GM21423 (cell line): ENCODE measurements at regions not wholly inside any gene's neighbourhood (a gene's known extent, or its start where the extent isn't known, plus 50 kb on each side); places are given as distances from the start of the nearest gene placed in this dataset.

Experiments
- ATAC-seq: cut with Tn5 transposase; IDR thresholded peaks from one replicate; pipeline ENCODE4 v1.9.1; 2021; ENCODE audit warnings: mild to moderate bottlenecking, moderate library complexity; ENCODE audit not compliant: unreplicated experiment

DNA sequence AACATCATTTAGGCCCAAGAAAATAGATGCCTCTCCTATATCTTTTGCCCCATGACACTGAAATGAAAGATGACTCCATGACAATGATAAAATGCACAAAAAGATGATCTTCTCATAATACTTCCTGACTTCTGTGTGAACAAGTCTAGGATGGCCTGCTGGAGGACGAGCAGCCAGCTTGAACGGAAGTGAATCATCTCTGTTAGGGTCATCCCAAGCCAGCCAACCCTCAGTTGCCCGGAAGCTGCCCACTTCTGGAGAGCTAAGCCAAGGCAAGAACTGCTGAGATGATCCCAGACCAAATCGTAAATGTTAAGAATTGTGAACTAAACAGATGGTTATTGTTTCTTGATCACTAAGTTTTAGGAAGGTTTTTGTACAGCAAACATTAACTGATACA lies 249.7 kb upstream of the HS3ST5 start:
- no peak for ATAC-seq

DNA sequence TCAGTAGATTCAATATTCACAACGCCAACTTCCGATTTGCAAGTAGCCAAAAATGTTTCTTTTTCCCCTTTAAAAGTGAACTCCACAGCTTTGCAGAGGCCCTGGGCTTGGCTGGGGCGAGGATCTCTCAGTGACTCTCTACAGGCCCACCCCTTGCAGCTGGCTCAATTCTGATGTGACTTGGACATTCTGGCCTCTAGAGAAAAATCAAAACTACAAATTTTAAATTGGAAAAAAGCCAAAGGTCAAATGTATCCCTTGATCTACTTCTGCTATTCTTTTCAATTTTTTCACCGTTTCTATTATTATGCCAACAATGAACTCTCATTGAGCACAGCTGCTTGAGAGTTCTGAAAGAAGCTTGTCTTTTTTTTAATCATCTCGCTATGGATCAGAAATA lies 245.9 kb upstream of the HS3ST5 start:
- ATAC-seq, result no peak

DNA sequence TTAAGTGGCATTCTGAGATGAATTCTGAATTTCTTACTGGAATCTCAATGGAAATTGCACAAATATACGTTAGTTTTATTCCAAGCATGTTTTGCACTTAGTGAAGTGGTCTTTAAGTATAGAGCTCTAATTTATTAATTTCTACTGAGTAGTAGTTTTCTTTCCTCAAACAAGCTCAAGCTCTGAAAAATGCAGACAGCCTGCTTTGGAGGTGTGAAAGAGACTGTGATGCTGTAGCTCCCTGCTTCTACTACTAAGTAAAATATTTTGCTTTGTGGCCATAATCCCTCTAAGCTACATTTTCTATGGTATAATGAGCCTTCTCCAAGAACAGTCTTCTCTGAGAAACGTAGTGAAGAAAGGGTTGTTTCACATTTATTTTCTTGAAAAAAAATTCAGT lies 243.5 kb upstream of the HS3ST5 start:
- ATAC-seq, result no peak

DNA sequence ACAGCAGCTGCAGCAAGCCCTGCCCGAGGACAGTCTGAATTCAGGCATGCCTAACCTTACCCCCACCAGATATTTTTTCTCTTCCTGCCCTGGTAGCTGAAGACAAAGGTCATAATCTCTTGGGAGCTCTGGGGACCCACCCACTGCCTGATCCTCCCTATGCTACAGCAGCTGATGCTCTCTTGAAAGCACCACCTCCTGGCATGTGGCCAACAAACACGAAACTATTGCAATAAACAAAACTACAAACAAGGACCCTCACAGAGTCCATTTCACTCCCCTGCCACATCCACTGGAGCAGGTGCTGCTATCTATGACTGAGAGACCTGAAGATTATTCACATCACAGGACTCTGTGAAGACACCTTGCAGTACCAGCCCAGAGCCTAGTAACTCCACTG lies 238.5 kb upstream of the HS3ST5 start:
- ATAC-seq, result no peak

DNA sequence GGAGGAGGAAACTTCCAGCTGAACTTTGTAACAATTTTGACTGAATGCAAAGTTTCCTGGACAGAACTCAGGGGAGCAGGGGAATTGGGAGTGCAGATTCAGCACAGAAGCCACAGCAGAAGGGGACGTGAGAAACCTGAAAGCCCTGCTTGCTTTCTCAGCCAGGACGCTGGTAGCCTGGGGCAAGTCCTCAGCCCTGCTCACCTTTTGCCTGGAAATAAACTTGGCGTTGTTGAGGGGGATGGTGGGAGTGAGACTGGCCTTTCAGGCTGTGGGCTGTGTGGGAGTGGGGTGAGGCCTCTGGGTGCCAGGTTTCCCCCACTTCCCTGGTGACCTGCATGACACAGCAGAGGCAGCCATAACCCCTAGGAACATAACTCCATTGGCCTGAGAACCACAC lies 238.1 kb upstream of the HS3ST5 start:
- no peak for ATAC-seq

DNA sequence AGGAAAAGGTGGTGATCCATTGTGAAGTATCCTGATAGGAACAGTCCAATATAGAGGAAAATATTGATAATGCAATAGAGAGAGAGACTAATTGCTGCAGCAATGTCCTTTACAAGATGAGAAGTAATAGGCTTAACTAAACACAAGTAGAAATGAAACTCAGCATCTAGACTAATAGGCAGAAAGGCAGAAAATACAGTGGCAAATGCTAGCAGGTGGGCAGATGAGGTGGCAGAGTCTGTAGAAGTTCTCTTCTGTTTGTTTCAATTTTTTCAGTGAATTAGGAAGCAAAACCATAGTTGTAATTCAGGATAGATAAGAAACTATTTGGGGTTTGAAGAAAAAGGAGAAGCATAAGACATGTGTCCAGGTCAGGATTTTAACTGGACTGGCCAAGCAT lies 236.7 kb upstream of the HS3ST5 start:
- ATAC-seq, result no peak

DNA sequence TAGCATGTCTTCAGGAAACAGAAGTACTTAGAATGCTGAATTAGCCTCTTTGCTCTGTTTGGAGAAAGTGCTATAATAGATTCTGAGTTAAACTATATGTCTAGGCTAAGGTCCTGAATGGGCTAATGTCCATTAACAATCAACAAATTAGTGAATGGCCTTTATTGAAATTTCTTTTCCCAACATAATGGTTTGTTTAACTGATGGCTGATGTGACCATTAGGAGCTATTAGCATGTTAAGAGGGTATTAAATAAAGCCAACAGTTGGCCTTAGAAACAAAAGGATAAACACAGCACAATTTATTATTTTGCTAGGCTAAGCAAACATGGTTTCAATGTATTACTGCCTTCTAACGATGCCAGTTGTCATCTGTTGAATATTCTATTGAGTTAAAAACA lies 234.3 kb upstream of the HS3ST5 start:
- ATAC-seq, result no peak

DNA sequence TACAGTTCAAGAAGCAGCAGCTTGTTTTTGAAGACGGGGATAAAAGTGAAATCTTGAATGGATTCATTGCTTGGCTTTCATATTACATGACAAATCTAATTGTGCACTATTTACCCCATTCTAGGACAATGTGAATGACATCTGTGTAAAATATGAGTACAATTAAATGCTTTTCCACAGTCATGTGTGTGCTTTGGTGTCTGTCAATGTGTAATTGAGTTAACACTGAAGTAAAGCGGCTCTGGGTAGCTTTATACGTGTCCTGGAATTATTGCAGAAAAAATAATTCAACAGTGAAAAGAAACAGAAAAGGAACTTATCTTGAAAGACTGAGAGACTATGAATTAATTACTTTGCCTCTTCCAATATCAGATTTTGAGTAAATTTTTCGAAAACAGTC lies 233.5 kb upstream of the HS3ST5 start:
- ATAC-seq, result no peak

DNA sequence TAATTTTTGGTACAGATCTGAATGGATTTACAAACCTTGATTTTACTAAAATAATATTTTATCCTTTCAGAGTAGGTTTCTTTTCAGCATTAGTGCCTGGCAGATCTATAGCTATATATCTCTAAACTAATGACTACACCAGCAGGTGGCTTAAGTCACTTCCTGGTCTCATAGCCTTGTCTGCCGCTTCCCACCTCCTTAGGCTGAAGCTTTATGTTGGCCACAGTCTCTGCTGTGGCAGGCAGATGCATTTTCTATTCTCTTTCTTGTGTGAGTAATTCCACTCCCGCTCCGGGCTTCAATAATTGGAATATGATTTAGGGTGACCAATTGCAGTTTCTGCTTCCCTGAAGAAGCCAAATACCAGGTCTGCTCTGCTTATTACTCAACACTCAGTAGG lies 226.8 kb upstream of the HS3ST5 start:
- no peak for ATAC-seq

DNA sequence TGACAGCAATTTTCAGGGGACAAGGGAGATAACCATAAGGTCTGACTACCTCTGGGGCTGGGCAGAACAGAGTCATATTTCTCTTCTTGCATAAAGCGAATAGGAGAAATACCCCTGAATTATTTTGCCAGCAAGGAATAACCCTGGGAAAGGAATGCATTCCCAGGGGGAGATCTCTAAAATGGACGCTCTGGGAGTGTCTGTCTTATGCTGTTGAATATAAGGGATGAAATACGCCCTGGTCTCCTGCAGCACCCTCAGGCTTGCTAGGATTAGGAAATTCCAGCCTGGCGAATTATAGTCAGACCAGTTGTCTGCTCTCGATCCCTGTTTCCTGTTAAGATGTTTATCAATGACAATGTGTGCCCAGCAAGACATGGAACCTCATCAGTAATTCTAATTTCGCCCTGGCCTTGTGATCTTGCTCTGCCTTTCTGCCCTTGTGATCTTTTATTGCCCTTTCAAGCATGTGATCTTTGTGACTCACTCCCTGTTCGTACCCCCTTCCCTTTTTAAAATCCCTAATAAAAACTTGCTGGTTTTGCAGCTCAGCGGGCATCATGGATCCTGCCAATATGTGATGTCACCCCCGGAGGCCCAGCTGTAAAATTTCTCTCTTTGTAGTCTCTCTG lies 221.6 kb upstream of the HS3ST5 start:
- ATAC-seq, result no peak

DNA sequence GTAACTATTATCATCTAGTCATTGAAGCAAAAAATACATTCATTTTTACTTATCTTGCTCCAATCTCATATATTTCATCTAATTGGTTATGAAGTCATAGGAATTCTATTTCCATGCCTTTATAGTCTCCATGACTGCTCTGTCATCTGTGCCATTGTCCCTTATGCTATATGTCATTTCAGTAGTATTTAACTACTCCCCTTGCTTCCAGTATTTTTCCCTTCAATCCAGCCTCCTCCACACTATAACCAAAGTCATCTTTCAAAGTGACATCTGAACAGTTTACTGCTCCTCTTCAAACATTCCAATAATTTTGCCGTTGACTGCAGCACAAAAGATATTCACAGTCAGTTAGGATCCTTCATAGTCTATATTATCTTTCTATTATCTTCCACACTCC lies 216.6 kb upstream of the HS3ST5 start:
- ATAC-seq, result no peak

DNA sequence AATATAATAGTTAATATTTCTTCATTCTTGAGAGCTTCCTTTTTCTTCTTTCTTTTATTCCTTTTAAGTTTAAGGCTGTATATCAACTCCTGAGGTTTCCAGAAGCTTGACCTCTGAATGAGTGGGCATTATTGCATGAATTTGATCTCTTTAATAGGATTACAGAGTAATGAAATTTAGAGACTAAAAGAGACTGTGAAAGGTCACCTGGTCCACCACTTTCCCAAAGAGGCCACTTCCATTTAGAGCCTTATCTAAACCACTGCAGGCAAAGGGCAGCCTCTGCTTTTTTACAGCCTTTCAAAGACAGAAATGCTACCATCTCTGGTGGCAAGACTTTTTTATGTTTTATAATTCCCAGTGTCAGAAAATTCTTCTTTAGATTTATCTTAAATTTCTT lies 215.3 kb upstream of the HS3ST5 start:
- ATAC-seq, result no peak

DNA sequence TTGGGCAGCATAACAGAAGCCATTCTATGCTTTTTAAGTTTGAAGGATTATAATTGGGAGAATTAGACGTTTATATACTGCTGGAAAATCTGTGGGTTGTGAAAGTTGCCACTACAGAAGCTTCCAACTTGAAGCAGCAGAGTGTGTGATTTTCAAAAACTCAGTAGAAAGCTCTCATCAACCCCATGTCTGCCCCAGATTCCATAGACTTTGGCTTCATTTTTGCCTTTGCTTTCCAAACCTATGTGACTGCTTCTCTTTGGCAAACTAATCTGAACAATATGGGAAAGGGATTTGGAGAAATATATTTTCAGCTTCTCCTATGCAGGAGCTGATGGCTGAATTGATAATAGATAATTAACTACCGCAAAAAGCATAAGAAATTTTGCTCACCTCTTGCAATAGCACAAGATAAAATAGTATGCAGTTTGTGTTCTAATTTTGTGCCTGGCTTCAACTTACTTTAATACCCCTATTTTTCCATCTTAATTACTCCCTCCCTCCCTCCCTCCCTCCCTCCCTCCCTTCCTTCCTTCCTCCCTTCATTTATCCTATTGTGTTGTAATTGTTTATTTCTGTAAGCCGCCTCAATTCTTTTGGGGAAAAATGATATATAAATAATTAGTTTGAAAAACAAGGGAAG lies 214.1 kb upstream of the HS3ST5 start:
- ATAC-seq, result no peak

DNA sequence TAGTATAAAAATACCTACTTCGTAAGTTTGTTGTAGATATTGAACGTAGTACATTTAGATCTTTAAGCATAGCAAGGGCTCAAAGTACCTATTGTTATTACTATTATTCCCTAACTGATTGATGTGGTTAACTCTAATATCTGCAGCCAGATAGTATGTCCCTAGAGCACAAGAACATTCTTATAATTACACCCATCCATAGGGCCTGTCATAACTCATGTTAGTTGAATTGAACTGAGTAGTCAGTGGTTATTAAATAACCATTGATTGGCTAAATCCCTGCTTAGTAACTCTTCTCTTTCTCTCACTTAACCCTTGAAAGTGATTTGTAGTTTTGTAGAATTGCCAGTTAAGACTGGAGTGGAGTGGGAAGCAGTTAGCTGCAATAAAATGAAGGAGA lies 207.5 kb upstream of the HS3ST5 start:
- no peak for ATAC-seq

DNA sequence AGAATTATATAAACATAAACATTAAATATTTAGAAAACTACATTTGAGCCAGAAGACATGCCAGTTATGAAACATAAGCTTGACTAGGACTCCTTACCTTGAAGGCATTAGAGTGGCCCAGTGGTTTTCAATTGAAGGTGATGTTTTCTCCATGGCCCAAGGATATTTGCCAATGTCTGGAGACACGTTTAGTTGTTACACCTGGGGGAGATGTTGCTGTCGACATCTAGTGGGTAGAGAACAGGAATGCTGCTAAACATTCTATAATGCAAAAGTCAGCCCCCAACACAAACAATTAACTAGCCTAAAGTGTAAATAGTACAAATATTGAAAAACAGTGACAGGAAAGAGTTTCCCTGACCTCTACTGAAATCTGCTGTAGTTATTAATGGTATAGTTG lies 200.9 kb upstream of the HS3ST5 start:
- ATAC-seq, result no peak

DNA sequence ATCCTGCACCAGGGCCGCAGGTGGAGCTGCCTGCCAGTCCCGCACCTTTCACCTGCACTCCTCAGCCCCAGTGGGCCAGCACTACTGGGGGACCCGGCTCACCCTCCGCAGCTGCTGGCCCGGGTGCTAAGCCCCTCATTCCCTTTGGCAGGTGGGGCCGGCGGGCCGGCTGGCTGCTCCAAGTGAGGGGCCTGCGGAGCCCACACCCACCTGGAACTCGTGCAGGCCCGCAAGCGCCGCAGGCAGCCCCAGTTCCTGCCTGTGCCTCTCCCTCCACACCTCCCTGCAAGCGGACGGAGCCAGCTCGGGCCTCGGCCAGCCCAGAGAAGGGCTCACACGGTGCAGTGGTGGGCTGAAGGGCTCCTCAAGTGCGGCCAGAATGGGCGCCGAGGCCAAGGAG lies 199.0 kb upstream of the HS3ST5 start:
- no peak for ATAC-seq

DNA sequence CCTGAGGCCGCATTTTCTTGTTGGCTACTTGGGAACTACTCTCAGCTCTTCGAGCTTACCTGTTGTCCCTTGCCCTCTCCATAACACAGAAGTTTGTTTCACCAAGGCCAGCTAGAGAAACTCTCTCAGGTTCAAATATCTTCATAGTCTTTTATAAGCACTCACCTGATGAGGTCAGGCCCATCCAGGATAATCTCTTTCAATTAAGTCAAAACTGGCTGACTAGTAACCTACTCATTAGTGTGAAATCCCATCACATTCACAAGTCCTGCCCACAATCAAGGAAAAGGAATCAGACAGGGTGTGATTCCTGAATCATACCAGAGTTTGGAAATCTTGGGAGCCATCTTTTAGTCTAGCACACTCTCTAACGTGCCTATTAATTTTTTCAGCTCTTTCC lies 195.2 kb upstream of the HS3ST5 start:
- ATAC-seq, result no peak

DNA sequence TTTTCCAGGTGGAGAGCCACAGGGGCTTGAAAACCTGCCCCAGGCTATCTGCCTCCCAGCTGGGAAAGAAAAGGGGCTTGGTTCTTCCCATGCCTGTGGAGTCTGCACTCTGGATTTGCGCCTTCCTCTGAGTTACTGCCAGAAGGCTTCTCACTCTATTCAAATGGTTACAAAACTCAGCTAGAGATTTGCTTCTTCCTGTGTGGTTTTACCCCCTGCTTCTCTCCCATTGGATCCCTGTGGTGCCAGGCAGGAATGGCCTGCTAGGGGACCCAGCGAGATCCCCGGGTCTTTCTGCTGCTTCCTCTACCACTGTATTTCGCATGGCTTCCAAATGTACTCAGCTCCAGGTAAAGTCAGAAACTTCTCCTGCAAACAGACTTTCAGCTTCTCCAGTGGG lies 192.0 kb upstream of the HS3ST5 start:
- ATAC-seq, result no peak

DNA sequence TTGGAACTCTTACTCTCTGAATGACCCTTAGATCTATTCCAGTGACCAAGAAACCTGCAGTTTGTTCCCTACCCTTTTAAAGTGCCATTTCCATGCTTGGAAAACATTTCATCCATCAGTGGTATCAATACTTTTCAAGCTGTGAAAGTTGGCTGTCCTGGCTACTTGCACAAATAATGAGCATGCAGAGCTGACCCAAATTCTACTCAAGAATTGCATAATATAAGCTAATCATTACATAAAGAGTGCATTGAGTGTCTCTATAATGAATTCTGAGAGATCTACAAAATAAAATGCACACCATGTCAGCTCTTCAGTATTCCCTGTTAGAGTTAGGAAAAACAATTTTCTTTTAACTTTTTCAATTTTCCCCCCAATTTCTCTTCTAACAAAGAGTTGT lies 181.3 kb upstream of the HS3ST5 start:
- ATAC-seq, result no peak

DNA sequence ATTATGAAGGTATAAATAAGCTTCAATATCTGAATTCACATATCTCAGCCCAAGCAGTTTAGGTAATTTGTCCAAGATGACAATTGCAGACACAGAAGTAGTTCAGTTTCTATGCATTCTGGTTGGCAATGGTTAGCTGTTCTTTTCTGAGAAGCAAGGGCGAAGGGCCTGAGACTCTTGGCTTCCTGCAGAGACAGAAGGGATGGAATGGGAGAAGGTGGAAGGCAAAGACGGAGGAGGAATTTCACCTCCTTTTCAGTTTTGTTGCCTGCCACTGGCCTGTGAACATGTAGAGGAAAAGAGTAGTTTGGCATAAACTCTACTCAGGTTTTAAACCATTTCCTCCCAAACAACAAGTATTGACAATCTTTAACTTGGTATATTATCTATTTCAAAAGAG lies 180.7 kb upstream of the HS3ST5 start:
- no peak for ATAC-seq

DNA sequence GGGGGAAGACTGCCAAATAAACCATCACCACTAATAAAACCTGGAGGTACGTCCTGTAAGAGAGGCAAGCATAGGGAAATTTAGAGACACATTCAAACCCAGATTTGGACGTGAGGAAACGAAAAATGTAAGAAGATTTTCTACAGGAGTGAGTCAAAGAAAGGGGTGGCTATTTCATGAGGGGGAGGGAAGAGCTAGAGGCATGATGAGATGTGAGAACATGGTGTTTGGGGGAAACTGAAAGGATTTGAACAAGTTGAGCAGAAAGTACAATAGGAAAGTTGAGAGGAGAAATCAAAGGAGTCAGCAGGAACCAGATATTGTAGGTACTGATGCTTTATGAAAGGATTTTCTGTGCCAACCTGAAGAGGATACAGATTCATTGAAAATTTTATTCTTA lies 179.1 kb upstream of the HS3ST5 start:
- ATAC-seq, result no peak

DNA sequence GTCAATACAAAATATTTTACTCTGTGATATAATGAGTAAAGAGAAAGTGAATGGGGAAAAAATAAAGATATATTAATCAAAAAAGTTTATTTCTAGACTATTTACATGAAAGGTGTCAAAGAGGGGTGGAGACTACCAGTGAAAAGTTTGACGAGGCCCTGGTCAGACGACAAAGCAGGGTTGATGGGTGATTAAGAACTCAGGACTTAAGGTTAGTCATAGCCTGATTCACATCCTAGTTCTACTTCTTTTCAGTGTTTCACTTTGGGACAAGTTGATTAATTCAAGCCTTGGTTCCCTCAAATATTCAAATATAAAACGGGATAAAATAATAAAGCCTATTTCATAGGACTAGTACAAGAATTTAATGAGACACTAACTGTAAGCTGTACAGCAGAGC lies 178.2 kb upstream of the HS3ST5 start:
- no peak for ATAC-seq

DNA sequence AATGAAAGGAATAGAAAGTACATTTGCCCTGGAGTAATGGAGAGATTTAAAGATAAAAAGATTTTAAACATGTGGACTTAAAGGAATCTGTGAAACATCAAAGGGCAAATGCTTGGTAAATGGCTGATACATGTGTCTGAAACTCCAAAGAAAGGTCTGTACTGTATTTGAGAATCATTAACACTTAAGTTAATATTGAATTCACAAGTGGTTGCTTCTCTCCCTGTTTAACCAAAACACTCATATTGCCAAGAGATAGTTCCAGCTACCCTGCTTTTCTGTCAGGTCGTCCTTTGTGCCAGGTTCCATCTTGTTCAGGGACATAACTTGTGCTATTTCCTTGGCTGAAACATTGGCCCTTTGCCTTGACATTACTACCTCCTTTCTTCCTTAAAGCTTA lies 171.3 kb upstream of the HS3ST5 start:
- no peak for ATAC-seq
